ENCODE measurements at regions not wholly inside any gene's neighbourhood (a gene's known extent, or its start where the extent isn't known, plus 50 kb on each side); places are given as distances from the start of the nearest gene placed in this dataset.

GRCh38 chr4:30354605-30355004 lies 365.6 kb upstream of the PCDH7 start:
- TF ChIP-seq POLR2A (IDR thresholded peaks at IDR 0.05; ENCODE audit: borderline replicate concordance, extremely low read depth, insufficient read depth, insufficient read length): no peak
- no peak for TF ChIP-seq CTCF (IDR thresholded peaks at IDR 0.05 in 2 of 3, conservative IDR thresholded peaks at IDR 0.05 in 1 of 3; ENCODE audit: borderline replicate concordance in 1 of 3, insufficient read depth in 1 of 3, low read depth in 2 of 3, low read length in 2 of 3)
- TF ChIP-seq MAX (IDR thresholded peaks at IDR 0.05): no peak
- TF ChIP-seq ZNF274 (IDR thresholded peaks at IDR 0.05; ENCODE audit: low read depth, low read length): no peak
- TF ChIP-seq ZBTB33 (IDR thresholded peaks at IDR 0.05; ENCODE audit: extremely low read depth, insufficient replicate concordance, low read length): no peak

All from HCT116 (cell line).